Mesendoderm (in vitro differentiated cells): ENCODE measurements at regions not wholly inside any gene's neighbourhood (a gene's known extent, or its start where the extent isn't known, plus 50 kb on each side); places are given as distances from the start of the nearest gene placed in this dataset.

Source experiments
- DNase-seq: peaks from one replicate; pipeline ENCODE4 v3.0.0; 2013
- H2AK5ac ChIP-seq: 2 replicates; pipeline ENCODE4 v1.6.1; 2013; ENCODE audit warnings: low read length, inconsistent platforms
- H2BK120ac ChIP-seq: 2 replicates; pipeline ENCODE4 v1.6.1; 2013; ENCODE audit warnings: low read depth, mild to moderate bottlenecking, low read length, moderate library complexity, mixed read lengths
- H2BK15ac ChIP-seq: replicated peaks from 2 replicates; pipeline ENCODE4 v1.6.1; 2013; ENCODE audit warnings: low read depth, mild to moderate bottlenecking, moderate library complexity
- H2BK5ac ChIP-seq: 2 replicates; pipeline ENCODE4 v1.6.1; 2013; ENCODE audit warnings: low read length, inconsistent platforms
- H3K18ac ChIP-seq: 2 replicates; pipeline ENCODE4 v1.6.1; 2013; ENCODE audit warnings: mild to moderate bottlenecking, low read length, mixed read lengths
- H3K23ac ChIP-seq: one replicate; pipeline ENCODE4 v1.6.1; 2013; ENCODE audit warnings: low read length
- H3K27ac ChIP-seq: 2 replicates; pipeline ENCODE4 v1.5.1; 2013; ENCODE audit warnings: low read depth, mild to moderate bottlenecking, inconsistent platforms, low read length, moderate library complexity
- H3K27me3 ChIP-seq: 2 replicates; pipeline ENCODE4 v1.6.1; 2013; ENCODE audit warnings: low read length, control low read depth, mild to moderate bottlenecking, inconsistent platforms; ENCODE audit not compliant: insufficient read depth, poor library complexity
- H3K36me3 ChIP-seq: 2 replicates; pipeline ENCODE4 v1.6.1; 2013; ENCODE audit warnings: low read length, inconsistent platforms; ENCODE audit not compliant: control insufficient read depth, insufficient read depth
- H3K4ac ChIP-seq: one replicate; pipeline ENCODE4 v1.6.1; 2013; ENCODE audit warnings: low read depth, mild to moderate bottlenecking, low read length, moderate library complexity
- H3K4me1 ChIP-seq: 2 replicates; pipeline ENCODE4 v1.6.1; 2013; ENCODE audit warnings: low read depth, low read length, inconsistent platforms; ENCODE audit not compliant: control insufficient read depth
- H3K4me2 ChIP-seq: 2 replicates; pipeline ENCODE4 v1.6.1; 2013; ENCODE audit warnings: low read length
- H3K4me3 ChIP-seq: 2 replicates; pipeline ENCODE4 v1.5.1; 2013; ENCODE audit warnings: mild to moderate bottlenecking, low read length
- H3K56ac ChIP-seq: one replicate; pipeline ENCODE4 v1.6.1; 2013; ENCODE audit warnings: low read length
- H3K79me1 ChIP-seq: 2 replicates; pipeline ENCODE4 v1.6.1; 2013; ENCODE audit warnings: low read length, inconsistent platforms
- H3K79me2 ChIP-seq: 2 replicates; pipeline ENCODE4 v1.6.1; 2013; ENCODE audit warnings: mild to moderate bottlenecking, low read length; ENCODE audit not compliant: control insufficient read depth, insufficient read depth
- H3K9ac ChIP-seq: 2 replicates; pipeline ENCODE4 v1.6.1; 2013; ENCODE audit warnings: low read length, inconsistent platforms
- H4K5ac ChIP-seq: one replicate; pipeline ENCODE4 v1.6.1; 2013; ENCODE audit warnings: low read length
- H4K8ac ChIP-seq: one replicate; pipeline ENCODE4 v1.6.1; 2013; ENCODE audit warnings: low read depth, mild to moderate bottlenecking, control low read depth, low read length, moderate library complexity
- WGBS: extraction: QIAGEN DNeasy Blood & Tissue Kit; methylation state at CpG from one replicate; pipeline ENCODE4 v1.1.7; 2013; ENCODE audit warnings: low lambda C conversion rate, missing lambda C conversion rate; ENCODE audit not compliant: insufficient coverage; ENCODE audit errors: extremely low coverage; 5-methylcytosine and 5-hydroxymethylcytosine counted together

DNA sequence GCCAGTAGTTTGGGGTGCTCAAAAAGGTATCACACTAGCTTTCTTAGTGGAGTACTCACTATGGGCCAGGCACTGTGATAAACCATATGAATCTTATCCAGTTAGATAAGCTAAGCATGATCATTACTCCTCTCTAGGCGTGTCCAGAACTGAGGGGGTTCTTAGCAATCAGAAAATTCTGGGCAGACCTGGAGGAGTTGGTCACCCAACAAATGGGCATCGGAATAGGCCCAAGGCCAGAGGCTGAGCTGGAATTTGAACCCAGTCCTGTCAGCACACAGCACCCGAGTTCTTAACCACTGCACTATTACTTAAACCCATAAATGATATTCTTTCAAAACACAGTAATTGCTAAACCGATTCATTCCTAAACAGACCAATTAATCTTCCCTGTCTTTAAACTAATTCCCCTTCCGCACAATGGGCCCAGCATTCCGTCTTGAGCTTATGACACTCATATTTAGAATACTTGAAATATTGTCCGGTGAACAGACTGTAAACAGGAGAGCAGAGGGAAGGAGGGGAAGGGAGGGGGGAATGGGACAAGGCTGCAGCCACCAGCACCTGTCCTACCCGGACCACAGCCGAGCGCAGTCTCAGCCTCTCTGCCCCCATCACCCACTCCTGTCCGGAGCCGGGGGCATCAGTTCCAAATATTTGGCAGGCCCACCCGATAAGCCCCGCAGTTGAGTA, 113.0 kb upstream of the GADD45A start:
- Histone ChIP-seq H3K56ac (no peak overlapping the region), H3K27ac (no peak overlapping the region)

DNA sequence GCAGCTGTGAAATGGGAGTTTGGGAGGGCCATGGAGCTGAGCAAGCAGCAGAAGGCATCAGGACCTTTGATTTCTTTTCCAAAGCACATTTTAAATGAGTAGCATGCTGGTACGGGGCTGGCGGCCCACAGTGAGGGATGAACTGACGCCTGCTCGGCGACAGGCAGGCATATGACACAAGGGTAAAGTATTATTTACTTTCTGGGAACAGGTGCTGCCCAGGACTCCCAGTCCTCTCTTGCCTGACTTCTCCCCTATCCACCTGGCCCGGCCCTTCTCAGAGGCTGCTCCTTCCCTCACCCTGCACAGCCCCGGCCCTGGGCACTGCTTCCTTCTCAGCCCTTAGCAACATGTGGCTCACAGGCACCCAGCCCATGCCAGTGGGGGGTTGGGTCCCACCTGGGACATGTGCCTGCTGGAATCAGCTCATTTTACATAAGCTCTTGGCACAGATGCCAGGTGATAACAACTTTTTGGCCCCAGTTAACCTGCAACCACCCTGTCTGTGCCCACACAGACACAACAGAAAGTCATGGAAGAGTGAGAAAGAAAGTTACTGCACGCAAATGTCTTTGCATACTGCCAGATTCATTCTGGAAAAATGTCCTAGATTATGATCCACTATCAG, 112.3 kb upstream of the GADD45A start:
- no peak overlapping the region for H2AK5ac ChIP-seq
- no peak overlapping the region for H3K27ac ChIP-seq
- no peak overlapping the region for H4K8ac ChIP-seq
- H3K4me2 ChIP-seq: no peak overlapping the region
- H3K79me2 ChIP-seq: no peaks in the 10 kb centered on the region
- H3K18ac ChIP-seq: no peak overlapping the region
- no peak overlapping the region for H3K4ac ChIP-seq
- no peaks in the 10 kb centered on the region for H3K36me3 ChIP-seq
- no peak overlapping the region for H2BK120ac ChIP-seq
- H3K4me3 ChIP-seq: no peak overlapping the region
- no peaks in the 10 kb centered on the region for H3K4me1 ChIP-seq
- H3K9ac ChIP-seq: no peak overlapping the region
- DNase-seq: no peak
- H4K5ac ChIP-seq: no peak overlapping the region
- no peak overlapping the region for H2BK5ac ChIP-seq
- H3K56ac ChIP-seq: no peak overlapping the region
- H3K79me1 ChIP-seq: no peaks in the 10 kb centered on the region
- H3K23ac ChIP-seq: no peak overlapping the region
- no peaks in the 10 kb centered on the region for H3K27me3 ChIP-seq
- WGBS: no CpG with 5 or more reads among the region's 8 CpGs
- H2BK15ac ChIP-seq: no peak overlapping the region

More for the DNA sequence above, 113.0 kb upstream of the GADD45A start:
- no peaks in the 10 kb centered on the region for H3K79me2 ChIP-seq
- H3K23ac ChIP-seq: no peak overlapping the region
- H3K79me1 ChIP-seq: no peaks in the 10 kb centered on the region
- H3K27me3 ChIP-seq: no peaks in the 10 kb centered on the region
- DNase-seq: no peak
- no peak overlapping the region for H3K4me2 ChIP-seq
- no peak overlapping the region for H2AK5ac ChIP-seq
- no peak overlapping the region for H4K8ac ChIP-seq
- no peak overlapping the region for H3K4me3 ChIP-seq
- H3K36me3 ChIP-seq: no peaks in the 10 kb centered on the region
- no peak overlapping the region for H3K4ac ChIP-seq
- no peak overlapping the region for H3K9ac ChIP-seq
- H4K5ac ChIP-seq: no peak overlapping the region
- H2BK5ac ChIP-seq: no peak overlapping the region
- no peaks in the 10 kb centered on the region for H3K4me1 ChIP-seq
- H2BK15ac ChIP-seq: no peak overlapping the region
- WGBS: no CpG with 5 or more reads among the region's 14 CpGs
- no peak overlapping the region for H2BK120ac ChIP-seq
- H3K18ac ChIP-seq: no peak overlapping the region

DNA sequence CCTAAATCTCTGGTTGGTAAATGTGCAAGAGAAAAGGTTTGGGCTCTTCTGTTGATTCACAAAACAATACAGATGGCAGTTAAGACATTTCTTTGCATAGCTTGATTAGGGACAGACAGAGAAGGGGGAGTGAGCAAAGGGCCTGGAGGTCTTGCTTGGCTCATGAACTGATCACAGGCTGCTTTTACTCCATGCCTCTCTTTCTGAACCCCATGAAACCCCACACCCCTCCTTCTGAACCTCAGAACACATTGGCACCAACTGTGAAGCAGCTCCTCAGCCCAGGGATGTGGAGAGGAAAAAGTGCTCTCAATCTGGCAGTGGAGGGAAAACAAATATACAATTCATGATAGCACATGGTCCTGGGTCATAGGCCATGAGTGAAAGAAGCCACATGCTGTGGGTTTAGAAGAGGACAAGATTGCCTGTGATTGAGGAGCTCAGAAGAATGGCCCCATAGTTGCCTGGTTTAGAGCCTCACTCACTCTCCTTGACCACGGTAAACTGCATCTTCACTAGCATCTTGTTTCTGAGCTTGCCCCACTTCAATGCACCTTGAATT, 111.6 kb upstream of the GADD45A start:
- no CpG with 5 or more reads among the region's 1 CpG for WGBS
- no peak overlapping the region for H3K9ac ChIP-seq

DNA sequence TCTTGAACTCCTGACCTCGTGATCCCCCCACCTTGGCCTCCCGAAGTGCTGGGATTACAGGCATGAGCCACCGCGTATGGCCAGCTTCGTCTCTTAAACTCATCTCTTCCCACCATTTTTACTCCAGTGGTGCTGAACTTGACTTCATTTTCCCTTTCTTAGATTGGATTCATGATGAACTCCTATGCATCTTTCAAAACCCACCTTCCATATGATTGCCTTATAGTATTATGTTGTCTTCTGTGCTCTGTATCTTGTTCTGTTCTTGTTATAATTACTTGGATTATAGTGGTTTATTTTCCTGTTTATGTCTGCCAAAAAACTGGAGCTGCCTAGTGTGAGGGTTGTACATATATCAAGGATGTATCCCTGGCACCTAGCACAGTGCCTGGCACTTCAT, 110.8 kb upstream of the GADD45A start:
- Histone ChIP-seq H3K9ac (no peak overlapping the region), H2AK5ac (no peak overlapping the region), H3K79me1 (no peaks in the 10 kb centered on the region), H3K23ac (no peak overlapping the region), H2BK5ac (no peak overlapping the region), H3K4ac (no peak overlapping the region), H3K4me2 (no peak overlapping the region), H4K5ac (no peak overlapping the region), H4K8ac (no peak overlapping the region), H3K56ac (no peak overlapping the region), H2BK15ac (no peak overlapping the region), H2BK120ac (no peak overlapping the region), H3K79me2 (no peaks in the 10 kb centered on the region), H3K27me3 (no peaks in the 10 kb centered on the region), H3K27ac (no peak overlapping the region), H3K18ac (no peak overlapping the region), H3K36me3 (no peaks in the 10 kb centered on the region), H3K4me3 (no peak overlapping the region), H3K4me1 (no peaks in the 10 kb centered on the region)
- no peak for DNase-seq
- WGBS: no CpG with 5 or more reads among the region's 5 CpGs

More for the DNA sequence above, 111.6 kb upstream of the GADD45A start:
- Histone ChIP-seq H3K4ac (no peak overlapping the region), H3K4me1 (no peaks in the 10 kb centered on the region), H3K4me2 (no peak overlapping the region), H4K8ac (no peak overlapping the region), H3K23ac (no peak overlapping the region), H3K4me3 (no peak overlapping the region), H3K36me3 (no peaks in the 10 kb centered on the region), H3K56ac (no peak overlapping the region), H4K5ac (no peak overlapping the region), H2AK5ac (no peak overlapping the region), H3K18ac (no peak overlapping the region), H3K27ac (no peak overlapping the region), H3K79me2 (no peaks in the 10 kb centered on the region), H3K27me3 (no peaks in the 10 kb centered on the region), H3K79me1 (no peaks in the 10 kb centered on the region), H2BK5ac (no peak overlapping the region), H2BK120ac (no peak overlapping the region), H2BK15ac (no peak overlapping the region)
- no peak for DNase-seq

DNA sequence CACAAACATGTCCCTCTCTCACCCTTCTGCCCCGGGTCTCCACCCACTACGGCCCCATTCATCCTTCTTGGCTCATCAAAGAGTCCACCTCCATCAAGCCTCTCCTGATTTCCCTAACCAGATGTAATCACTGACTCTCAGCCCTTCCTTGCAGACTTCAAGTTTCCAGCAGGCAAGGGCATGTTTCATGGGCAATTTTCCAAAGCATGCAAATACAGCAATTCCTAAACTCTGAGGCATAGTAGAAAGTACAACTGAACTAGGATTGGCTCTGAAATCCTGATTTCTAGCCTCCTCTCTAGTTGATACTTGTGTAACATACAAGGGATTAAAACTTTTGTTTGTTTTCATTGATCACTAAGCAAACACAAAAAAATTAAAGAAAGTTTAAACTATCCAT, 109.1 kb upstream of the GADD45A start:
- Histone ChIP-seq H3K4me3 (no peak overlapping the region), H3K4me2 (no peak overlapping the region), H3K36me3 (no peaks in the 10 kb centered on the region), H3K23ac (no peak overlapping the region), H3K79me2 (no peaks in the 10 kb centered on the region), H2BK120ac (no peak overlapping the region), H2AK5ac (no peak overlapping the region), H4K8ac (no peak overlapping the region), H3K4ac (no peak overlapping the region), H2BK15ac (no peak overlapping the region), H3K4me1 (no peaks in the 10 kb centered on the region), H2BK5ac (no peak overlapping the region), H3K9ac (no peak overlapping the region), H3K27me3 (no peaks in the 10 kb centered on the region), H3K56ac (no peak overlapping the region), H3K27ac (no peak overlapping the region), H3K18ac (no peak overlapping the region), H4K5ac (no peak overlapping the region), H3K79me1 (no peaks in the 10 kb centered on the region)
- no CpG with 5 or more reads among the region's 2 CpGs for WGBS
- no peak for DNase-seq
